VCaP (cell line): ENCODE measurements at regions not wholly inside any gene's neighbourhood (a gene's known extent, or its start where the extent isn't known, plus 50 kb on each side); places are given as distances from the start of the nearest gene placed in this dataset.

Source experiments
- H3K27ac ChIP-seq: fragments of 450-650 bp; 2 replicates; pipeline ENCODE4 v1.5.1; 2017
- TF ChIP-seq, protein P1 (sequence below): fragments of 450-650 bp; conservative IDR thresholded peaks from 2 replicates; pipeline ENCODE4 v1.5.1; 2017; ENCODE audit warnings: mild to moderate bottlenecking, moderate library complexity

- TF ChIP-seq, protein P1, sequence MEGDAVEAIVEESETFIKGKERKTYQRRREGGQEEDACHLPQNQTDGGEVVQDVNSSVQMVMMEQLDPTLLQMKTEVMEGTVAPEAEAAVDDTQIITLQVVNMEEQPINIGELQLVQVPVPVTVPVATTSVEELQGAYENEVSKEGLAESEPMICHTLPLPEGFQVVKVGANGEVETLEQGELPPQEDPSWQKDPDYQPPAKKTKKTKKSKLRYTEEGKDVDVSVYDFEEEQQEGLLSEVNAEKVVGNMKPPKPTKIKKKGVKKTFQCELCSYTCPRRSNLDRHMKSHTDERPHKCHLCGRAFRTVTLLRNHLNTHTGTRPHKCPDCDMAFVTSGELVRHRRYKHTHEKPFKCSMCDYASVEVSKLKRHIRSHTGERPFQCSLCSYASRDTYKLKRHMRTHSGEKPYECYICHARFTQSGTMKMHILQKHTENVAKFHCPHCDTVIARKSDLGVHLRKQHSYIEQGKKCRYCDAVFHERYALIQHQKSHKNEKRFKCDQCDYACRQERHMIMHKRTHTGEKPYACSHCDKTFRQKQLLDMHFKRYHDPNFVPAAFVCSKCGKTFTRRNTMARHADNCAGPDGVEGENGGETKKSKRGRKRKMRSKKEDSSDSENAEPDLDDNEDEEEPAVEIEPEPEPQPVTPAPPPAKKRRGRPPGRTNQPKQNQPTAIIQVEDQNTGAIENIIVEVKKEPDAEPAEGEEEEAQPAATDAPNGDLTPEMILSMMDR: no peak
- H3K27ac ChIP-seq: no peak overlapping the region
Observed at GRCh38 chr2:164220265-164220664, 401.0 kb downstream of the GRB14 start.

- no peak overlapping the region for H3K27ac ChIP-seq
- TF ChIP-seq, protein P1: no peak
Observed at GRCh38 chr2:164213916-164214315, 407.4 kb downstream of the GRB14 start.

DNA sequence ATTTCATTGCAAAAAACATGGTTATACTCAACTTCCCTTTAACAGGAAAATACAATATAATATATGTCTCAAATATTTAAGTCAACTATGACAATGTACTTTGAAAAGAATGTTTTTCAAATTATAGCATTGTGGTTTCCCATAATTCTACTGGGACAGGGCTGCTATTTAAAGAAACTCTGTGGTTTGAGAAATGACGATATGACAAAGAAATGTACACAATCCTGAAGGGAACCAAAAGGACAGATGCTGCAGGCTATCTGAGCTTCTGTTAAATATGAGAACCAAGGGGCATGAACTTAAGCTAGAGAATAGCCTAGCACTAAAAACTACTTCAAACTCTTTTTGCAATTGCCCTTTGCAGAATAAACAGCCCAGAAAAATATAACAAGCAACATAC lies 415.9 kb downstream of the GRB14 start:
- no peak overlapping the region for H3K27ac ChIP-seq
- TF ChIP-seq, protein P1: no peak

DNA sequence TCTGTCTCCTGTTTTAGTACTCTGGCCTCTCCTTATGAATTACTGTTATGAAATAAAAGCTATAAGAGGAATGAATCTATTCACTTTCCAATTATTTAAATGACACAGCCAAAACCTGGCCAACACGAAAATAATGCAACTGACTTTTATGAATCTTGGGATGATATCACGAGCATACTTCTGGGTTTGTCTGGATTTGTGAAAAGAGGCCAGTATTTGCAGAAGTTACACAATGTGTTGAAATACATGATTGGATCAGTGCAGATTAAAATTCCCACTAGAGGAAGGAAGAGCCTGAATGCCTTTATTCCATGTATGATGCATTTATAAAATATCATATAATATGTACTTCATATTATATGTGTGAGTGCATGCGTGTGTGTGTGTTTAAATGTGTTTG lies 418.2 kb downstream of the GRB14 start:
- TF ChIP-seq, protein P1: no peak
- H3K27ac ChIP-seq: no peak overlapping the region

DNA sequence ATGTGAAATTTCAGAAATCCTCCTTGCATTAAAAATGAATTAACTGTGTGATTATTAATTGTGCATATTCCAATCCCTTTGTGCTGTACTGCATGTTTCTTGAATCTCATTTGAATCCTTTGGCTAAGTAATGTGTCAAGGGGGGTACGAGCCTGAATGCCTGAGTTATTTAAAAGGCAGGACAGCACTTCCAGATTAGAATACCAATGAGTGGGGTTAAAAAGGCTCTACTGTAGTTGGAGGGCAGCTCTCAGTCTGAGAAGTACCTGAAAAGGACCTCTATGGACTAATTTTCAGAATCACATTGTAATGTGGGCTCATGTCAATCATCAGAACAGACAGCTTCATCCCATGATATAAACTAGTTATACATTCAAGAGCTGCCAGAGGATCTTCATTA lies 423.0 kb downstream of the GRB14 start:
- TF ChIP-seq, protein P1: no peak
- no peak overlapping the region for H3K27ac ChIP-seq

DNA sequence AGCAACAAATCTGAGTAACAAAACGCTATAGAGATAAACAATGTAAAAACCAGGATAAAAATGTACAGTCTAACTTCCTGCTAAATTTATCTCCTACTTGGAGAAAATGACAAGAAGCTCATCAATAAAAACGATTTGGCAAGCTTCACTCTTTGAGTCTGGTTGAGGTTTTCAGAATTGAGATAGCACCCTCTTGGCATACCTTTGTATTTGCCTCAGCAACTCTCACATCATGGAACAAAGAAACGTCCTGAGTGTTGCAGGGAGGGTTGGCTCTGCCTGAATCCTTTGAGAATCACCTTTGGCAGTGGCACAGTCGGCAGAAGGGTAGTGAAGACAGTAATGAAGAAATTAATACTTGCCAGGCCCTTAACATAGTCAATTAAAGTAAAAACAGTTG lies 430.6 kb downstream of the GRB14 start:
- TF ChIP-seq, protein P1: no peak
- no peak overlapping the region for H3K27ac ChIP-seq

DNA sequence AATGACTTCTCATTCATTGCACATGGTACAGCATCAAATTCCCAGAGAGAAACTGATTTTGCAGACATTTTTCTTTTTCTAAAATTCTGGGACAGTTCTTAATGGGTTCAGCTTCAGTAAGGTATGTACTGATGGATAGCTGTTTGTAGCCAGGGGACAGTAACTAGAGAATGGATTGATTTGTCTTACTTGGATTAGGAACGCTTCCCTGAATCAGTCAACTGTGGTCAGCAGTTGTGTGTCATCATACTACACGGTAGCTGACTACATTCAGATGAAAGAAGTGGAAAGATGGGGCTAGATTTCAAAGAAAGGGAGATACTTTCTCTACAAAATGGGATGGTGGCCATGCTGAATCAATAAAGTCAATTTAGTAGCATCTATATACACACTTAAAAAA lies 431.4 kb downstream of the GRB14 start:
- TF ChIP-seq, protein P1: no peak

GRCh38 chr2:164187121-164187520 lies 434.2 kb downstream of the GRB14 start:
- TF ChIP-seq, protein P1: no peak
- H3K27ac ChIP-seq: no peak overlapping the region

More for the DNA sequence above, 431.4 kb downstream of the GRB14 start:
- H3K27ac ChIP-seq: no peak overlapping the region
